UCSD-AML1 (cell line): ENCODE measurements at regions not wholly inside any gene's neighbourhood (a gene's known extent, or its start where the extent isn't known, plus 50 kb on each side); places are given as distances from the start of the nearest gene placed in this dataset.

Experiments
- DNase-seq: peaks from one replicate; lab custom pipeline; 2025; ENCODE audit not compliant: unreplicated experiment; lab: John Stamatoyannopoulos, UW

- no peak for DNase-seq
Observed at GRCh38 chr11:25860677-25861450, 471.1 kb upstream of the ANO3 start.

DNA sequence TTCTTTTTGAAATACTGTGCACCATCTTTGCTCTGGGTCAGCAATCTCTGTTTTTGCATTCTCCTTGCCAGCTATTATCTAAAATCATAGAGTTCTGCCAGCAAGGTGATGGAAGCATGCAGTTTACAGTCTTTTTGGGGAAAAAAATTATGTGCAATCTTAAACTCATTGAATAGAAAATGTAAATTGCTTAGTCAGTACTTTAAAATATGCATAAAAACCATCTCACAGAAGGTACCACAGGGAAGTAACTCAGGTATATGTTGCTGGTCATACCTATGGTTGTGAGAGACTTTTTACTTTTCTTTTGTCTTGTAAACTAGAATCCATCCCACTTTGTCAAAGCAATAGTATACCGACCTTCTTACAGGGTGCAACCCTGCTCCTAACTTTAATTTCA lies 469.8 kb upstream of the ANO3 start:
- no peak for DNase-seq

GRCh38 chr11:25863986-25864385 lies 467.9 kb upstream of the ANO3 start:
- no peak for DNase-seq

- no peak for DNase-seq
Observed at GRCh38 chr11:25876456-25876965, 455.4 kb upstream of the ANO3 start.

GRCh38 chr11:25886036-25886435 lies 445.9 kb upstream of the ANO3 start:
- DNase-seq, result no peak

DNA sequence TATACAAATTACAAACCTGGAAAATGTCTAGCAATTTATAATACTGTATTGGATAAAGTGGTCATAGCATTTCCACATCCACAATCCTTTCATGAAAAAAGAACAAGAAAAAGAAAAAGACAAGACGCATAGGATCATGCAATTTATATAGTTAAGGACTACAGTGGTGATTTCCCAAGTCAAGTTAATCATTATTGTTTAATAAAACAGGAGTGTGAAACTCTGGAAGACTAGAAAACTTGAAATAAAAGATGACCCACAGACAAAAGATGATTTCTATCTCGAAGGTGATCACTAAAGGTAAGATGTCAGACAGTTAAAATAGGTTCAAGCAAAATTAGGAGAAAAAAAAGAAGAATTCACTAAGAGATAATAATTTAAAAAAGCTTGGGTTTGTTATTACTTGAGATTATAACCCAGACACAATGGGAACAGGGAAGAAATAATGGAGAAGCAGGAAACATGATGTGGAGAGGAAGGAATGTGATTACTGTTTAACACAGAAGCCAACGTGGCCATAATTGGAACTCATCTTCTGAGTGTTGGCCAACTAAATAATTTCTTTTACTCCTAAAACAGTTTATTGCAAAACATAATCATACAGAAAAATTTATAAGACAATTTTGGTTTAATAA lies 441.2 kb upstream of the ANO3 start:
- DNase-seq, result no peak

DNA sequence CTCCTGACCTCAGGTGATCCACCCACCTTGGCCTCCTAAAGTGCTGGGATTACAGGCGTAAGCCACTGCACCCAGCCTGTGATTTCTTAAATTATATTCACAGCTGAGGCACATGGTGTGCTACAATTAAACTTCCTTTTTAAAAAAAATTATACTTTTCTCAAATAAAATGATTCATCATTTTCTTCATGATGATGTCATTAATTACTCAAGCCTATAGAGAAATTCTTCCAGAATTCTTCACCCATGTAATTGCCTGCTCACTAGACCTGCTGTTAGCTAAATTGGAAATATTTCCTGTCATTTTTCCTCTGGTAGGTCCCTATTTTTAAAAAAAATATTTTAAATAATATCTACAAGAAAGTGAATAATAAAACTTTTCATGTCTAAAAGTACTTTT lies 440.0 kb upstream of the ANO3 start:
- DNase-seq, result no peak

DNA sequence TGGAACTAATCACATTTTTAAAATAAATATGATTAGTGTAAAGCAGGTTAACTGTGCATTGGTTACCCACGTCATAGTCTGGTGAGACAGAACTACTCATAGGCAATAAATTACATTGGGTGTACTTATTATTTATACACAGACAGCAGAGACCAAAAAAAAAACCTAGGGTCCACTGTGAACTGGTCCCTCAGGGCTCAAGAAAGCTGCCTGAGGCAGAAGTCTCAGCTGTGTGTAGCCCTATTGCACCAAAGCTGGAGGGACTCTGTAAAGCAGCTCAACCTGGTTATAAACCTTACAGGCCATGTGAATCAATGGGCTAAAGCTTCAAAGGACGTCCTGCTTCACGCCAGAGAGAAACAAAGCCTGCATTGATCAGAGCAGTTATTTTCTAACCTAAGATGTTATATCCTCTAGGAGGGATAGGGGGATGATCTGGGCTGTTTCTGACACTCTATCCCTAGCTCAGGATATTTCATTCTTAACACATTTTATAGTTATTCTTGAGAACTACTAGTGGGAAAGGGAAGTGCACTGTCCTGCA lies 432.2 kb upstream of the ANO3 start:
- DNase-seq, result no peak

- DNase-seq, result no peak
Observed at GRCh38 chr11:25900814-25901213, 431.1 kb upstream of the ANO3 start.

DNA sequence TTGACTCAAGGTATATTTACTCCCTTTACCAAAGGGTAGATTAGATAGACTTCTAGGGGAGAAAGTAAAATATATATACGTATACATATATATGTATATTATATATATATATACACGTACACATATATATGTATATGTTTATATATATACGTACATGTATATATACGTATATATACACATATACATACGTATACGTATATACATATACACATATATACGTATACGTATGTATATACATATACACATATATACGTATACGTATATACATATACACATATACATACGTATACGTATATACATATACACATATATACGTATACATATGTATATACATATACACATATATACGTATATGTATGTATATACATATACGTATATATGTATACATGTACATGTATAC lies 430.5 kb upstream of the ANO3 start:
- DNase-seq, result no peak

DNA sequence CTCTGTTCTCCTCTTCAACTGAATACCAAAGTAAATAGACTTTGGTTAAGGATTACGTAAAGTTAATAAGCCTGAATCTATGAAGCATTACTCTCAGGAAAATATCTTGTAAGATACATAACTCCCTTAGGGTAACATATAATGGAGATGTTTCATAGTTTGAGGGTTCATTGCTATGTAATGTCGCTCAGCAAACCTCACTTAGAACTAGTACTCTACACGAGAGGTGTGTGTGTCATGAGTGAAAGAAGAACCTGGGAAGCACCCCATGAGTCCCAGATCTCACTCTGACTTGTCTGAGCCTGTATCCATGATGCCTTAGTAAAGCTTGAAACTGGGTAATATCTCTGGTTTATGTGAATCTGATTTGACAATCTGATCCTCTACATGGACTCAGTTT lies 429.5 kb upstream of the ANO3 start:
- no peak for DNase-seq

- no peak for DNase-seq
Observed at GRCh38 chr11:25908726-25909125, 423.2 kb upstream of the ANO3 start.

- DNase-seq, result no peak
Observed at GRCh38 chr11:25910086-25910485, 421.8 kb upstream of the ANO3 start.

- DNase-seq, result no peak
Observed at GRCh38 chr11:25920356-25920755, 411.6 kb upstream of the ANO3 start.

DNA sequence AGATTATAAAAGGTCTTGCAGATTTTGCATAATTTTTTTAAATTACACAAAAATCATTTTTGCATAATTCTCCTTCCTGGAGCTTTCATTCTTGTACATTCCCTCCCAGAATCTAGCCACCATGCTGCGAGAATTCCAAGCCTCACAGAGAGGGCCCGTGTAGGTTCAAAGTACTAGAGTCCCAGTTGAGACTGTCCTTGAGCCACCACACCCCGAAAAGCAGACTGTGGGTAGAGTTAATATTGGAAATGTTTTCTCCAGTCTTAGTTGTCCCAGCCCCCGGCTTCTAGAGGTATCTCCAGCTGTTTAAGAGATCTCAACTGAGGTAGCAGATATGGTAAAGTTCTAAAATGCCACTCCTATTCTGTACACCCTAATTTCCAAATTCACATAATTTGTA lies 407.3 kb upstream of the ANO3 start:
- DNase-seq, result no peak

GRCh38 chr11:25925359-25925758 lies 406.6 kb upstream of the ANO3 start:
- DNase-seq, result no peak

DNA sequence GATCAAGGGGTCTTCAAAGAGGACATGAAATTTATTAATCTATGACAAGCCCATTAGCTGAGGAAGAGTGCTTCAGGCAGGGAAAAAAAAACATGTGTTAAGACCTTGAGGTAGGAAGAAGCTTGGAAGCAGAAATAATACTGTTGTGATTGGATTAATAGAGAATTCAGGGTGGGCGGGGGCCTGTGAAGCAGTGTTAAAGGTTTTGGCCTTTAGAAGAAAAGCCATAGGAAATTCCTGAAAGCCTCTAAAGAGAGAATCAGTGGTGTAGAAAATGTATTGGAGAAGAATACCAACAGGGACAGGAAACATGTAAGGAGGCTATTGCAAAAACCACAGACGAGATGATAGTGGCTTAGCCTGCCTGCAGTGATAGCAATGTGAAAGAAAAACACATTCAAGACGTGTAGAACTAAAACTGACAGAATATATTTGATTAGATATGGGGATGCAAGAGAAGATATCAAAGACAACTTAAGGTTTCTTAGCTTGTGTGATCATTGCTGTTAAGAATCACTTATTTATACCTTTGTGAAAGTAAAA lies 404.4 kb upstream of the ANO3 start:
- no peak for DNase-seq

DNA sequence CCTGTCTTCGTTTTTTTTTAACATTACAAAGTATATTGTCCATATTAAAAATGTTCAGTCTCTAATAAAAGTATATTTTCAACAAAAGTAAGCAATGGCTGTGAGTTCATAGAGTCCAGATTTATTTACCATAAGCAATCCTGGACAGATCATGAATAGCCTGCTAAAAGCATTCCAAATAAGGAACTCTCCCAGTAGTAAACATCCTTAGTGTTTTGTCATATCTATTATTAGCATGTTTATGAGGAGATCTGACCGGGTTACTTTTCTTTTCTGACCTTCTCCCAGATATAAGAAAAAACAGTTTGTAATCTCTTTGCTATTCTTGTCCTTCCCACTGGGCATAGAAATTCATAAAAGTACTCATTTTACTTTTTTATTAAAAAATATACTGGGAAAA lies 403.9 kb upstream of the ANO3 start:
- DNase-seq, result no peak

DNA sequence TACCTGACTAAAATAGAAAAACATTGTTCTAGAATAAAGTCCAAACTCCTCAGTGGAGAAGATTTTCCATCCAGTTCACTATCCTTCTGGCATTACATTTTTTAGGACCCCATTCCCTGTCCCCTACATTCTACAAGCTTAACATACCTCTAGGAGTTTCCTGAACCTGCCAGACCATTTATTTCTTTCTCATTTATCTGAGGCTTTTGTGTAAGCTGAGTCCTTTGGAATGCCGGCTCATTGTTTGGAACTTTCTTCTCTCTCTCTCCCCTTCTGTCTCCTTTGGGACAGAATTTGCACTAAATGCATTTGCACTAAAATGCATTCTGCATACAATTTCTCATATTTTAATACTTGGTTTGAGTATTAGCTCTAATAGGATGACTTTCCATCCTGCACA lies 393.0 kb upstream of the ANO3 start:
- DNase-seq, result no peak

DNA sequence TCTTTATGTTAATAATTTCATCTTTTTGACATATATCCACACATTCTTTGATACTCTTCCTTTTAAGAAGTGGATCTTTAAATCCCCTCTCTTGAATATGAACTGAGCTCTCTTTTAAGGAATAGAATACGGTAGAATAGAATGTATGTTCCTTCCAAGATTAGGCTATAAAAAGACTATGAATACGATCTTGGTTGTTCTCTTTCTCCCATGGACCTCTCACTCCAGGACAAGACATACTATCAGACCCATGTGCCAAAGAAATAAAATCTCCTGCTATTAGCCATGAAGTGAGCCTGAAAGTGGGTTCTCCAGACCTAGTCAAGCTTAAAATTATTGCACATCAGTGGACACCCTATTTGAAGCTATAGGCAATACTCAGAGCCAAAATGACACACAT lies 392.2 kb upstream of the ANO3 start:
- no peak for DNase-seq

DNA sequence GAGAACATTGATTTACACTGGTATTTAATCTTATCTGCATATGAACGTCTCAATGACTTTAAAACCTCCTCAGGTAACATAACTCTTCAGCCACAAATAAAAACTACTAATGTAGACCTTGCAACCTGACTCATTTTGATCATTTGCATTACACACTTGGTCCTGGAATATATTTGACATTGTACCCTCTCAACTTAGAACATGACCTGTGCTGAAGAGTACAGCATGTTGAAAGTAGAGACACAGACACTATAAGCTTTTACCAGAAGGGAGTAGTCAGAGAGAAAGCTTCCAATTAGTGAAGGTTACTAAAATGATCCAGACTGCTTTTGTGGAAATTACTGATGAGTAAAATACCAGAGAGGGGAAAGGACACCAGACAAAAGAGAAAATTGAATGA lies 390.6 kb upstream of the ANO3 start:
- no peak for DNase-seq

- DNase-seq, result no peak
Observed at GRCh38 chr11:25943031-25943430, 388.9 kb upstream of the ANO3 start.
